ENCODE measurements at regions not wholly inside any gene's neighbourhood (a gene's known extent, or its start where the extent isn't known, plus 50 kb on each side); places are given as distances from the start of the nearest gene placed in this dataset.

DNA sequence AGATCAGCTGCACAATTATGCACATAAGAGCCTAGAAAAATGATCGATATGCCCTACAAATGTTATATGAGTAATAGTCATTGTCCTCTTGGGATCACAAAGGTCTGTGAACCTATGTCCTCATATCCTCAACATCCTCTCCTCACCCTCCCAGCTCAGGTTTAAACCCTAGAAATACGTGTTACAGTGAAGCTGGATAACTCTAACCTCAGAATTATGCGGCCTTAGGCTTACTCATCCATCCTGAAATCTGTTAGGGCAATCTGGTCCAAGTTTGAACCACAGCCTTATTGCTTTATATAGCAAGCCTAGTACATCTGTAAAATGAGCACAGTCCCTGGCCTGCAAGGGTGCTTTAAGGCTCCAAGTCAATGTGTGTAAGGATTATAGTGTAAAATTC is 84.2 kb upstream of the FRMD4A start:
- H3K27ac Mint-ChIP-seq = no peak overlapping the region
- TF ChIP-seq, protein P1, sequence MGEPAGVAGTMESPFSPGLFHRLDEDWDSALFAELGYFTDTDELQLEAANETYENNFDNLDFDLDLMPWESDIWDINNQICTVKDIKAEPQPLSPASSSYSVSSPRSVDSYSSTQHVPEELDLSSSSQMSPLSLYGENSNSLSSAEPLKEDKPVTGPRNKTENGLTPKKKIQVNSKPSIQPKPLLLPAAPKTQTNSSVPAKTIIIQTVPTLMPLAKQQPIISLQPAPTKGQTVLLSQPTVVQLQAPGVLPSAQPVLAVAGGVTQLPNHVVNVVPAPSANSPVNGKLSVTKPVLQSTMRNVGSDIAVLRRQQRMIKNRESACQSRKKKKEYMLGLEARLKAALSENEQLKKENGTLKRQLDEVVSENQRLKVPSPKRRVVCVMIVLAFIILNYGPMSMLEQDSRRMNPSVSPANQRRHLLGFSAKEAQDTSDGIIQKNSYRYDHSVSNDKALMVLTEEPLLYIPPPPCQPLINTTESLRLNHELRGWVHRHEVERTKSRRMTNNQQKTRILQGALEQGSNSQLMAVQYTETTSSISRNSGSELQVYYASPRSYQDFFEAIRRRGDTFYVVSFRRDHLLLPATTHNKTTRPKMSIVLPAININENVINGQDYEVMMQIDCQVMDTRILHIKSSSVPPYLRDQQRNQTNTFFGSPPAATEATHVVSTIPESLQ (CRISPR knock-in tag; IDR thresholded peaks at IDR 0.05) = no peak
- TF ChIP-seq ZNF121 (CRISPR knock-in tag; IDR thresholded peaks at IDR 0.05) = no peak
- TF ChIP-seq, protein P2, sequence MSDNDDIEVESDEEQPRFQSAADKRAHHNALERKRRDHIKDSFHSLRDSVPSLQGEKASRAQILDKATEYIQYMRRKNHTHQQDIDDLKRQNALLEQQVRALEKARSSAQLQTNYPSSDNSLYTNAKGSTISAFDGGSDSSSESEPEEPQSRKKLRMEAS (CRISPR knock-in tag; IDR thresholded peaks at IDR 0.05) = no peak
- TF ChIP-seq, protein P3, sequence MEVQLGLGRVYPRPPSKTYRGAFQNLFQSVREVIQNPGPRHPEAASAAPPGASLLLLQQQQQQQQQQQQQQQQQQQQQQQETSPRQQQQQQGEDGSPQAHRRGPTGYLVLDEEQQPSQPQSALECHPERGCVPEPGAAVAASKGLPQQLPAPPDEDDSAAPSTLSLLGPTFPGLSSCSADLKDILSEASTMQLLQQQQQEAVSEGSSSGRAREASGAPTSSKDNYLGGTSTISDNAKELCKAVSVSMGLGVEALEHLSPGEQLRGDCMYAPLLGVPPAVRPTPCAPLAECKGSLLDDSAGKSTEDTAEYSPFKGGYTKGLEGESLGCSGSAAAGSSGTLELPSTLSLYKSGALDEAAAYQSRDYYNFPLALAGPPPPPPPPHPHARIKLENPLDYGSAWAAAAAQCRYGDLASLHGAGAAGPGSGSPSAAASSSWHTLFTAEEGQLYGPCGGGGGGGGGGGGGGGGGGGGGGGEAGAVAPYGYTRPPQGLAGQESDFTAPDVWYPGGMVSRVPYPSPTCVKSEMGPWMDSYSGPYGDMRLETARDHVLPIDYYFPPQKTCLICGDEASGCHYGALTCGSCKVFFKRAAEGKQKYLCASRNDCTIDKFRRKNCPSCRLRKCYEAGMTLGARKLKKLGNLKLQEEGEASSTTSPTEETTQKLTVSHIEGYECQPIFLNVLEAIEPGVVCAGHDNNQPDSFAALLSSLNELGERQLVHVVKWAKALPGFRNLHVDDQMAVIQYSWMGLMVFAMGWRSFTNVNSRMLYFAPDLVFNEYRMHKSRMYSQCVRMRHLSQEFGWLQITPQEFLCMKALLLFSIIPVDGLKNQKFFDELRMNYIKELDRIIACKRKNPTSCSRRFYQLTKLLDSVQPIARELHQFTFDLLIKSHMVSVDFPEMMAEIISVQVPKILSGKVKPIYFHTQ (CRISPR knock-in tag; IDR thresholded peaks at IDR 0.05) = no peak
- TF ChIP-seq, protein P4, sequence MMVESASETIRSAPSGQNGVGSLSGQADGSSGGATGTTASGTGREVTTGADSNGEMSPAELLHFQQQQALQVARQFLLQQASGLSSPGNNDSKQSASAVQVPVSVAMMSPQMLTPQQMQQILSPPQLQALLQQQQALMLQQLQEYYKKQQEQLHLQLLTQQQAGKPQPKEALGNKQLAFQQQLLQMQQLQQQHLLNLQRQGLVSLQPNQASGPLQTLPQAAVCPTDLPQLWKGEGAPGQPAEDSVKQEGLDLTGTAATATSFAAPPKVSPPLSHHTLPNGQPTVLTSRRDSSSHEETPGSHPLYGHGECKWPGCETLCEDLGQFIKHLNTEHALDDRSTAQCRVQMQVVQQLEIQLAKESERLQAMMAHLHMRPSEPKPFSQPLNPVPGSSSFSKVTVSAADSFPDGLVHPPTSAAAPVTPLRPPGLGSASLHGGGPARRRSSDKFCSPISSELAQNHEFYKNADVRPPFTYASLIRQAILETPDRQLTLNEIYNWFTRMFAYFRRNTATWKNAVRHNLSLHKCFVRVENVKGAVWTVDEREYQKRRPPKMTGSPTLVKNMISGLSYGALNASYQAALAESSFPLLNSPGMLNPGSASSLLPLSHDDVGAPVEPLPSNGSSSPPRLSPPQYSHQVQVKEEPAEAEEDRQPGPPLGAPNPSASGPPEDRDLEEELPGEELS (CRISPR knock-in tag; IDR thresholded peaks at IDR 0.05) = no peak
- TF ChIP-seq, protein P5, sequence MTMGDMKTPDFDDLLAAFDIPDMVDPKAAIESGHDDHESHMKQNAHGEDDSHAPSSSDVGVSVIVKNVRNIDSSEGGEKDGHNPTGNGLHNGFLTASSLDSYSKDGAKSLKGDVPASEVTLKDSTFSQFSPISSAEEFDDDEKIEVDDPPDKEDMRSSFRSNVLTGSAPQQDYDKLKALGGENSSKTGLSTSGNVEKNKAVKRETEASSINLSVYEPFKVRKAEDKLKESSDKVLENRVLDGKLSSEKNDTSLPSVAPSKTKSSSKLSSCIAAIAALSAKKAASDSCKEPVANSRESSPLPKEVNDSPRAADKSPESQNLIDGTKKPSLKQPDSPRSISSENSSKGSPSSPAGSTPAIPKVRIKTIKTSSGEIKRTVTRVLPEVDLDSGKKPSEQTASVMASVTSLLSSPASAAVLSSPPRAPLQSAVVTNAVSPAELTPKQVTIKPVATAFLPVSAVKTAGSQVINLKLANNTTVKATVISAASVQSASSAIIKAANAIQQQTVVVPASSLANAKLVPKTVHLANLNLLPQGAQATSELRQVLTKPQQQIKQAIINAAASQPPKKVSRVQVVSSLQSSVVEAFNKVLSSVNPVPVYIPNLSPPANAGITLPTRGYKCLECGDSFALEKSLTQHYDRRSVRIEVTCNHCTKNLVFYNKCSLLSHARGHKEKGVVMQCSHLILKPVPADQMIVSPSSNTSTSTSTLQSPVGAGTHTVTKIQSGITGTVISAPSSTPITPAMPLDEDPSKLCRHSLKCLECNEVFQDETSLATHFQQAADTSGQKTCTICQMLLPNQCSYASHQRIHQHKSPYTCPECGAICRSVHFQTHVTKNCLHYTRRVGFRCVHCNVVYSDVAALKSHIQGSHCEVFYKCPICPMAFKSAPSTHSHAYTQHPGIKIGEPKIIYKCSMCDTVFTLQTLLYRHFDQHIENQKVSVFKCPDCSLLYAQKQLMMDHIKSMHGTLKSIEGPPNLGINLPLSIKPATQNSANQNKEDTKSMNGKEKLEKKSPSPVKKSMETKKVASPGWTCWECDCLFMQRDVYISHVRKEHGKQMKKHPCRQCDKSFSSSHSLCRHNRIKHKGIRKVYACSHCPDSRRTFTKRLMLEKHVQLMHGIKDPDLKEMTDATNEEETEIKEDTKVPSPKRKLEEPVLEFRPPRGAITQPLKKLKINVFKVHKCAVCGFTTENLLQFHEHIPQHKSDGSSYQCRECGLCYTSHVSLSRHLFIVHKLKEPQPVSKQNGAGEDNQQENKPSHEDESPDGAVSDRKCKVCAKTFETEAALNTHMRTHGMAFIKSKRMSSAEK (CRISPR knock-in tag; IDR thresholded peaks at IDR 0.05; ENCODE audit: borderline replicate concordance) = no peak
- DNase-seq (ENCODE audit: low spot score) (no peak), ATAC-seq (no peak)
- H3K36me3 Mint-ChIP-seq = no peaks in the 10 kb centered on the region
- H3K27me3 Mint-ChIP-seq (ENCODE audit: low read depth) = peaks cover 2% of the 10 kb centered on the region; the same call in 1 of the 2 replicates
- ChIA-PET POLR2A (no interaction called here), CTCF (no interaction called here)
- no peaks in the 10 kb centered on the region for H3K9me3 Mint-ChIP-seq
- H3K4me3 Mint-ChIP-seq = no peak overlapping the region
- H3K4me1 Mint-ChIP-seq = peaks cover 44% of the 10 kb centered on the region

DNA sequence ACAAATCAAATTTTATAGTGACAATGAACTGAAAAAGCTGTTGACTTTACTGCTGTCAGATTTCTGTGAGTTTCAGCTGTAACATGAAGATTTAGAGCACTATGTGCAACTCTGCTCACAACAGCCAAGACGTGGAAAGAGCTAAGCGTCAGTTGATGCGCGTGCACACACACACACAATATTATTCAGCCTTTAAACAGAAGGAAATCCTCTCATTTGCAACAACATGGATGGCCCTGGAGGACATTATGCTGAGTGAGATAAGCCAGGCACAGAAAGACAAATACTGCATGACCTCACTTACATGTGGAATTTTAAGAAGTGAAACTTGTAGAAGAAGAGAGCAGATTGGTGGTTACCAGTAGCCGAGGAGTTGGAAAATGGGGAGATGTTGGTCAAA is 82.8 kb upstream of the FRMD4A start:
- ATAC-seq = no peak
- Mint-ChIP-seq H3K27me3 (ENCODE audit: low read depth) (peaks cover 2% of the 10 kb centered on the region; the same call in 1 of the 2 replicates), H3K36me3 (no peaks in the 10 kb centered on the region), H3K9me3 (no peaks in the 10 kb centered on the region), H3K4me1 (peaks cover 42% of the 10 kb centered on the region), H3K27ac (no peak overlapping the region), H3K4me3 (no peak overlapping the region)
- TF ChIP-seq, protein P6, sequence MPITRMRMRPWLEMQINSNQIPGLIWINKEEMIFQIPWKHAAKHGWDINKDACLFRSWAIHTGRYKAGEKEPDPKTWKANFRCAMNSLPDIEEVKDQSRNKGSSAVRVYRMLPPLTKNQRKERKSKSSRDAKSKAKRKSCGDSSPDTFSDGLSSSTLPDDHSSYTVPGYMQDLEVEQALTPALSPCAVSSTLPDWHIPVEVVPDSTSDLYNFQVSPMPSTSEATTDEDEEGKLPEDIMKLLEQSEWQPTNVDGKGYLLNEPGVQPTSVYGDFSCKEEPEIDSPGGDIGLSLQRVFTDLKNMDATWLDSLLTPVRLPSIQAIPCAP (CRISPR knock-in tag; IDR thresholded peaks at IDR 0.05) = no peak
- TF ChIP-seq, protein P7, sequence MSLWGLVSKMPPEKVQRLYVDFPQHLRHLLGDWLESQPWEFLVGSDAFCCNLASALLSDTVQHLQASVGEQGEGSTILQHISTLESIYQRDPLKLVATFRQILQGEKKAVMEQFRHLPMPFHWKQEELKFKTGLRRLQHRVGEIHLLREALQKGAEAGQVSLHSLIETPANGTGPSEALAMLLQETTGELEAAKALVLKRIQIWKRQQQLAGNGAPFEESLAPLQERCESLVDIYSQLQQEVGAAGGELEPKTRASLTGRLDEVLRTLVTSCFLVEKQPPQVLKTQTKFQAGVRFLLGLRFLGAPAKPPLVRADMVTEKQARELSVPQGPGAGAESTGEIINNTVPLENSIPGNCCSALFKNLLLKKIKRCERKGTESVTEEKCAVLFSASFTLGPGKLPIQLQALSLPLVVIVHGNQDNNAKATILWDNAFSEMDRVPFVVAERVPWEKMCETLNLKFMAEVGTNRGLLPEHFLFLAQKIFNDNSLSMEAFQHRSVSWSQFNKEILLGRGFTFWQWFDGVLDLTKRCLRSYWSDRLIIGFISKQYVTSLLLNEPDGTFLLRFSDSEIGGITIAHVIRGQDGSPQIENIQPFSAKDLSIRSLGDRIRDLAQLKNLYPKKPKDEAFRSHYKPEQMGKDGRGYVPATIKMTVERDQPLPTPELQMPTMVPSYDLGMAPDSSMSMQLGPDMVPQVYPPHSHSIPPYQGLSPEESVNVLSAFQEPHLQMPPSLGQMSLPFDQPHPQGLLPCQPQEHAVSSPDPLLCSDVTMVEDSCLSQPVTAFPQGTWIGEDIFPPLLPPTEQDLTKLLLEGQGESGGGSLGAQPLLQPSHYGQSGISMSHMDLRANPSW (CRISPR knock-in tag; conservative IDR thresholded peaks at IDR 0.05; ENCODE audit: low read depth) = no peak
- no peak for TF ChIP-seq SMAD3 (CRISPR knock-in tag; IDR thresholded peaks at IDR 0.05; ENCODE audit: borderline replicate concordance)
- no peak for DNase-seq (ENCODE audit: low spot score)
- ChIA-PET CTCF (no interaction called here), POLR2A (no interaction called here)

All from WTC11 (cell line).